ENCODE measurements at regions not wholly inside any gene's neighbourhood (a gene's known extent, or its start where the extent isn't known, plus 50 kb on each side); places are given as distances from the start of the nearest gene placed in this dataset.

- DNase-seq (ENCODE audit: insufficient read length, low spot score) = no peak
- no peak for FAIRE-seq
Measured at GRCh38 chr3:31174079-31174478, 279.6 kb upstream of the GADL1 start.

GRCh38 chr3:31176045-31176444 is 281.6 kb upstream of the GADL1 start:
- no peak for DNase-seq (ENCODE audit: insufficient read length, low spot score)
- FAIRE-seq = no peak

- no peak for FAIRE-seq
- no peak for DNase-seq (ENCODE audit: insufficient read length, low spot score)
Measured at GRCh38 chr3:31178467-31178866, 284.0 kb upstream of the GADL1 start.

GRCh38 chr3:31179768-31180167 is 285.3 kb upstream of the GADL1 start:
- FAIRE-seq (no peak), DNase-seq (ENCODE audit: insufficient read length, low spot score) (no peak)

- FAIRE-seq (no peak), DNase-seq (ENCODE audit: insufficient read length, low spot score) (no peak)
Measured at GRCh38 chr3:31180274-31180673, 285.8 kb upstream of the GADL1 start.

- FAIRE-seq = no peak
- no peak for DNase-seq (ENCODE audit: insufficient read length, low spot score)
Measured at GRCh38 chr3:31181661-31182060, 287.2 kb upstream of the GADL1 start.

- FAIRE-seq (no peak), DNase-seq (ENCODE audit: insufficient read length, low spot score) (no peak)
Measured at GRCh38 chr3:31182661-31183060, 288.2 kb upstream of the GADL1 start.

GRCh38 chr3:31184261-31185061 is 290.0 kb upstream of the GADL1 start:
- FAIRE-seq = no peak
- DNase-seq (ENCODE audit: insufficient read length, low spot score) = no peak

- no peak for DNase-seq (ENCODE audit: insufficient read length, low spot score)
- FAIRE-seq = no peak
Measured at GRCh38 chr3:31185062-31185357, 290.5 kb upstream of the GADL1 start.

- DNase-seq (ENCODE audit: insufficient read length, low spot score) (no peak), FAIRE-seq (no peak)
Measured at GRCh38 chr3:31186041-31186440, 291.6 kb upstream of the GADL1 start.

- no peak for FAIRE-seq
- DNase-seq (ENCODE audit: insufficient read length, low spot score) = no peak
Measured at GRCh38 chr3:31187380-31187779, 292.9 kb upstream of the GADL1 start.

- FAIRE-seq = no peak
Measured at GRCh38 chr3:31188112-31188511, 293.7 kb upstream of the GADL1 start.

GRCh38 chr3:31189330-31189729 is 294.9 kb upstream of the GADL1 start:
- DNase-seq (ENCODE audit: insufficient read length, low spot score) = no peak
- no peak for FAIRE-seq

More at GRCh38 chr3:31188112-31188511, 293.7 kb upstream of the GADL1 start:
- no peak for DNase-seq (ENCODE audit: insufficient read length, low spot score)

- FAIRE-seq (no peak), DNase-seq (ENCODE audit: insufficient read length, low spot score) (no peak)
Measured at GRCh38 chr3:31189971-31190370, 295.5 kb upstream of the GADL1 start.

GRCh38 chr3:31191354-31191753 is 296.9 kb upstream of the GADL1 start:
- DNase-seq (ENCODE audit: insufficient read length, low spot score) (no peak), FAIRE-seq (no peak)

- DNase-seq (ENCODE audit: insufficient read length, low spot score) = no peak
- no peak for FAIRE-seq
Measured at GRCh38 chr3:31193429-31193828, 299.0 kb upstream of the GADL1 start.

GRCh38 chr3:31193871-31194270 is 299.4 kb upstream of the GADL1 start:
- no peak for DNase-seq (ENCODE audit: insufficient read length, low spot score)
- FAIRE-seq = no peak

GRCh38 chr3:31196261-31196660 is 301.8 kb upstream of the GADL1 start:
- FAIRE-seq (no peak), DNase-seq (ENCODE audit: insufficient read length, low spot score) (no peak)

- DNase-seq (ENCODE audit: insufficient read length, low spot score) = peak; percentile 18
- no peak for FAIRE-seq
Measured at GRCh38 chr3:31196881-31197364, 302.5 kb upstream of the GADL1 start.

- DNase-seq (ENCODE audit: insufficient read length, low spot score) (no peak), FAIRE-seq (no peak)
Measured at GRCh38 chr3:31197941-31198340, 303.5 kb upstream of the GADL1 start.

- no peak for FAIRE-seq
- no peak for DNase-seq (ENCODE audit: insufficient read length, low spot score)
Measured at GRCh38 chr3:31198890-31199289, 304.4 kb upstream of the GADL1 start.

GRCh38 chr3:31203960-31204795 is 309.7 kb upstream of the GADL1 start:
- FAIRE-seq (no peak), DNase-seq (ENCODE audit: insufficient read length, low spot score) (no peak)

Measured in HTR-8/SVneo (cell line).